HFFc6 (cell line): ENCODE measurements at regions not wholly inside any gene's neighbourhood (a gene's known extent, or its start where the extent isn't known, plus 50 kb on each side); places are given as distances from the start of the nearest gene placed in this dataset.
"Not testable (repeated sequence)": the region's sequence is repeated elsewhere in the genome, so short reads cannot be mapped to it uniquely, and the experiment has no call there.

Experiments
- DNase-seq: peaks from one replicate; pipeline ENCODE4 v3.0.0-alpha.2; 2018
- H3K27ac Mint-ChIP-seq: 2 replicates; pipeline ENCODE4 v1.8.0; 2020; ENCODE audit warnings: mild to moderate bottlenecking, mixed read lengths
- H3K27me3 Mint-ChIP-seq: 2 replicates; pipeline ENCODE4 v1.8.0; 2021; ENCODE audit warnings: mild to moderate bottlenecking, moderate library complexity, mixed read lengths; ENCODE audit not compliant: insufficient read depth
- H3K36me3 Mint-ChIP-seq: 2 replicates; pipeline ENCODE4 v1.8.0; 2021; ENCODE audit warnings: low read depth, mixed read lengths
- H3K4me1 Mint-ChIP-seq: 2 replicates; pipeline ENCODE4 v1.8.0; 2020; ENCODE audit warnings: low read depth, mixed read lengths
- H3K4me3 Mint-ChIP-seq: 2 replicates; pipeline ENCODE4 v1.8.0; 2020; ENCODE audit warnings: mild to moderate bottlenecking, moderate library complexity, mixed read lengths
- H3K9me3 Mint-ChIP-seq: 2 replicates; pipeline ENCODE4 v1.8.0; 2020; ENCODE audit warnings: mild to moderate bottlenecking, mixed read lengths
- CTCF ChIP-seq: fragments of 200-600 bp; sonication (generic); IDR thresholded peaks from 2 replicates; pipeline ENCODE4 v1.5.0; 2021; ENCODE audit warnings: antibody characterized with exemption, mild to moderate bottlenecking

- TF ChIP-seq CTCF, result no peak
- no peak for DNase-seq
- Mint-ChIP-seq H3K27me3 (no peaks in the 10 kb centered on the region), H3K9me3 (peaks cover 18% of the 10 kb centered on the region), H3K4me1 (no peaks in the 10 kb centered on the region), H3K36me3 (no peaks in the 10 kb centered on the region), H3K4me3 (no peak overlapping the region), H3K27ac (no peak overlapping the region)
These were observed 147.8 kb upstream of the POGK start for GRCh38 chr1:166691476-166691875.

- DNase-seq, result no peak
- no peaks in the 10 kb centered on the region for H3K4me1 Mint-ChIP-seq
- no peak overlapping the region for H3K27ac Mint-ChIP-seq
These were observed 146.9 kb upstream of the POGK start for GRCh38 chr1:166692346-166692745.

GRCh38 chr1:166693158-166693557, 146.1 kb upstream of the POGK start:
- Mint-ChIP-seq H3K27ac (no peak overlapping the region), H3K27me3 (no peaks in the 10 kb centered on the region), H3K9me3 (peaks cover 14% of the 10 kb centered on the region), H3K36me3 (no peaks in the 10 kb centered on the region), H3K4me1 (no peaks in the 10 kb centered on the region), H3K4me3 (no peak overlapping the region)
- DNase-seq, result no peak
- no peak for TF ChIP-seq CTCF

More at GRCh38 chr1:166692346-166692745, 146.9 kb upstream of the POGK start:
- H3K36me3 Mint-ChIP-seq, result no peaks in the 10 kb centered on the region
- no peak for TF ChIP-seq CTCF
- H3K9me3 Mint-ChIP-seq, result peaks cover 14% of the 10 kb centered on the region
- no peaks in the 10 kb centered on the region for H3K27me3 Mint-ChIP-seq
- H3K4me3 Mint-ChIP-seq, result no peak overlapping the region

- Mint-ChIP-seq H3K36me3 (no peaks in the 10 kb centered on the region), H3K4me1 (no peaks in the 10 kb centered on the region), H3K4me3 (no peak overlapping the region), H3K27me3 (no peaks in the 10 kb centered on the region), H3K9me3 (peaks cover 14% of the 10 kb centered on the region), H3K27ac (no peak overlapping the region)
- no peak for TF ChIP-seq CTCF
- DNase-seq, result no peak
These were observed 145.5 kb upstream of the POGK start for GRCh38 chr1:166693673-166694297.

GRCh38 chr1:166695115-166695514, 144.2 kb upstream of the POGK start:
- H3K4me3 Mint-ChIP-seq, result no peak overlapping the region
- no peak overlapping the region for H3K27ac Mint-ChIP-seq
- H3K36me3 Mint-ChIP-seq, result no peaks in the 10 kb centered on the region
- H3K27me3 Mint-ChIP-seq, result no peaks in the 10 kb centered on the region
- DNase-seq, result no peak
- TF ChIP-seq CTCF, result no peak
- H3K4me1 Mint-ChIP-seq, result no peaks in the 10 kb centered on the region
- H3K9me3 Mint-ChIP-seq, result peaks cover 9% of the 10 kb centered on the region

GRCh38 chr1:166695834-166696233, 143.4 kb upstream of the POGK start:
- not testable (repeated sequence) for H3K9me3 Mint-ChIP-seq, H3K4me1 Mint-ChIP-seq, DNase-seq, H3K27me3 Mint-ChIP-seq, H3K4me3 Mint-ChIP-seq, H3K36me3 Mint-ChIP-seq, H3K27ac Mint-ChIP-seq
